ENCODE measurements at regions not wholly inside any gene's neighbourhood (a gene's known extent, or its start where the extent isn't known, plus 50 kb on each side); places are given as distances from the start of the nearest gene placed in this dataset.

GRCh38 chr2:176699644-176700043 lies 430.4 kb downstream of the MTX2 start:
- TF ChIP-seq REST (IDR thresholded peaks at IDR 0.05; ENCODE audit: insufficient read depth in 1 of 2, low read depth in 2 of 2, low read length in 1 of 2), result no peak
- TF ChIP-seq POLR2AphosphoS5 (IDR thresholded peaks at IDR 0.05; ENCODE audit: low read depth, low read length), result no peak
- TF ChIP-seq, protein P1, sequence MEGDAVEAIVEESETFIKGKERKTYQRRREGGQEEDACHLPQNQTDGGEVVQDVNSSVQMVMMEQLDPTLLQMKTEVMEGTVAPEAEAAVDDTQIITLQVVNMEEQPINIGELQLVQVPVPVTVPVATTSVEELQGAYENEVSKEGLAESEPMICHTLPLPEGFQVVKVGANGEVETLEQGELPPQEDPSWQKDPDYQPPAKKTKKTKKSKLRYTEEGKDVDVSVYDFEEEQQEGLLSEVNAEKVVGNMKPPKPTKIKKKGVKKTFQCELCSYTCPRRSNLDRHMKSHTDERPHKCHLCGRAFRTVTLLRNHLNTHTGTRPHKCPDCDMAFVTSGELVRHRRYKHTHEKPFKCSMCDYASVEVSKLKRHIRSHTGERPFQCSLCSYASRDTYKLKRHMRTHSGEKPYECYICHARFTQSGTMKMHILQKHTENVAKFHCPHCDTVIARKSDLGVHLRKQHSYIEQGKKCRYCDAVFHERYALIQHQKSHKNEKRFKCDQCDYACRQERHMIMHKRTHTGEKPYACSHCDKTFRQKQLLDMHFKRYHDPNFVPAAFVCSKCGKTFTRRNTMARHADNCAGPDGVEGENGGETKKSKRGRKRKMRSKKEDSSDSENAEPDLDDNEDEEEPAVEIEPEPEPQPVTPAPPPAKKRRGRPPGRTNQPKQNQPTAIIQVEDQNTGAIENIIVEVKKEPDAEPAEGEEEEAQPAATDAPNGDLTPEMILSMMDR (IDR thresholded peaks at IDR 0.05), result no peak
- TF ChIP-seq SIN3A (IDR thresholded peaks at IDR 0.05; ENCODE audit: borderline replicate concordance, insufficient read depth, low read depth, low read length), result no peak
- no peak for TF ChIP-seq TCF7L2 (IDR thresholded peaks at IDR 0.05; ENCODE audit: low read depth, low read length)
- in situ Hi-C loops (cut with HindIII; ENCODE audit: low pct_unique_long_range_greater_than_20kb, low sequenced_read_pairs), result no loop called here

DNA sequence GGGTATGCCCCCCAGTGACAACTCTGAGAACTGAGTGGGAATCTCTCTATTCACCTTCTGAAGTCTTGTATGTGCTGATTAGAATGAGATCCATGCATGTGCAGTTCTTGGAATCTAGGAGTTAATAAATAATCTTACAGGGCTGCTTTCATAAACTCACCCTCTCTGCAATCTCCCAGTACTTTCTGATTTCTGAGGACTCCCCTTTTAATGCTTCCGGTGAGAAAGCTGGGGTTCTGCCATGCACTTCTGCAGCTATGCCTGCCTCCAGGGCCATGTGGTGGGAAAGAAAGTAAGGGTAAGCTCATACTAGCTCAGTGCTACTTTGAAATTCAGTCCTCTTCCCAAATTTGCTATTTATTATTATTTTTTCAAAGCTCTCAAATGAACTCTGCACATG lies 432.9 kb downstream of the MTX2 start:
- H3K9me3 ChIP-seq (ENCODE audit: control insufficient read depth, insufficient read depth, low read depth, low read length), result no peaks in the 10 kb centered on the region
- ChIA-PET CTCF (no interaction called here), POLR2A (no interaction called here)
- H3K27me3 ChIP-seq (ENCODE audit: control insufficient read depth, insufficient read depth, low read length), result no peaks in the 10 kb centered on the region
- no TSS peak for BruUV-seq (replicated peaks)
- H3K4me1 ChIP-seq (ENCODE audit: control insufficient read depth, insufficient read depth, low read length), result no peaks in the 10 kb centered on the region
- TF ChIP-seq, protein P1 (IDR thresholded peaks at IDR 0.05), result no peak
- TF ChIP-seq REST (IDR thresholded peaks at IDR 0.05; ENCODE audit: insufficient read depth in 1 of 2, low read depth in 2 of 2, low read length in 1 of 2), result no peak
- no peak for TF ChIP-seq POLR2AphosphoS5 (IDR thresholded peaks at IDR 0.05; ENCODE audit: low read depth, low read length)
- TF ChIP-seq TCF7L2 (IDR thresholded peaks at IDR 0.05; ENCODE audit: low read depth, low read length), result no peak
- TF ChIP-seq SIN3A (IDR thresholded peaks at IDR 0.05; ENCODE audit: borderline replicate concordance, insufficient read depth, low read depth, low read length), result no peak
- H3K27ac ChIP-seq (ENCODE audit: low read length), result no peak overlapping the region
- intact Hi-C loops (cut with micrococcal nuclease; ENCODE audit: unreplicated experiment), result no loop called here
- ATAC-seq, result no peak
- no peaks in the 10 kb centered on the region; the same call in 1 of the 2 replicates for H3K36me3 ChIP-seq (ENCODE audit: control insufficient read depth, insufficient read depth, low read length)
- DNase-seq (ENCODE audit: low read depth, low spot score), result no peak
- no peak overlapping the region for H3K4me3 ChIP-seq (ENCODE audit: low read depth in 2 of 2, low read length in 2 of 2)
- in situ Hi-C loops (cut with HindIII; ENCODE audit: low pct_unique_long_range_greater_than_20kb, low sequenced_read_pairs), result no loop called here

More at GRCh38 chr2:176699644-176700043, 430.4 kb downstream of the MTX2 start:
- POLR2A ChIA-PET, result no interaction called here
- H3K4me3 ChIP-seq (ENCODE audit: low read depth in 2 of 2, low read length in 2 of 2), result no peak overlapping the region
- H3K36me3 ChIP-seq (ENCODE audit: control insufficient read depth, insufficient read depth, low read length), result no peaks in the 10 kb centered on the region; the same call in 1 of the 2 replicates
- no peaks in the 10 kb centered on the region for H3K4me1 ChIP-seq (ENCODE audit: control insufficient read depth, insufficient read depth, low read length)
- no peak for ATAC-seq
- H3K27me3 ChIP-seq (ENCODE audit: control insufficient read depth, insufficient read depth, low read length), result no peaks in the 10 kb centered on the region
- H3K27ac ChIP-seq (ENCODE audit: low read length), result no peak overlapping the region
- no peaks in the 10 kb centered on the region for H3K9me3 ChIP-seq (ENCODE audit: control insufficient read depth, insufficient read depth, low read depth, low read length)
- intact Hi-C loops (cut with micrococcal nuclease; ENCODE audit: unreplicated experiment), result no loop called here
- DNase-seq (ENCODE audit: low read depth, low spot score), result no peak
- BruUV-seq (replicated peaks), result no TSS peak
- CTCF ChIA-PET, result no interaction called here
